CD4-positive, alpha-beta T cell treated with Interferon alpha-2 for 1 hour (primary cell): ENCODE measurements at regions not wholly inside any gene's neighbourhood (a gene's known extent, or its start where the extent isn't known, plus 50 kb on each side); places are given as distances from the start of the nearest gene placed in this dataset.
"Not testable (repeated sequence)": the region's sequence is repeated elsewhere in the genome, so short reads cannot be mapped to it uniquely, and the experiment has no call there.

Experiments
- DNase-seq, 2 donors: peaks; one replicate each; pipeline ENCODE4 v3.0.0-alpha.2; 2020 to 2022

DNA sequence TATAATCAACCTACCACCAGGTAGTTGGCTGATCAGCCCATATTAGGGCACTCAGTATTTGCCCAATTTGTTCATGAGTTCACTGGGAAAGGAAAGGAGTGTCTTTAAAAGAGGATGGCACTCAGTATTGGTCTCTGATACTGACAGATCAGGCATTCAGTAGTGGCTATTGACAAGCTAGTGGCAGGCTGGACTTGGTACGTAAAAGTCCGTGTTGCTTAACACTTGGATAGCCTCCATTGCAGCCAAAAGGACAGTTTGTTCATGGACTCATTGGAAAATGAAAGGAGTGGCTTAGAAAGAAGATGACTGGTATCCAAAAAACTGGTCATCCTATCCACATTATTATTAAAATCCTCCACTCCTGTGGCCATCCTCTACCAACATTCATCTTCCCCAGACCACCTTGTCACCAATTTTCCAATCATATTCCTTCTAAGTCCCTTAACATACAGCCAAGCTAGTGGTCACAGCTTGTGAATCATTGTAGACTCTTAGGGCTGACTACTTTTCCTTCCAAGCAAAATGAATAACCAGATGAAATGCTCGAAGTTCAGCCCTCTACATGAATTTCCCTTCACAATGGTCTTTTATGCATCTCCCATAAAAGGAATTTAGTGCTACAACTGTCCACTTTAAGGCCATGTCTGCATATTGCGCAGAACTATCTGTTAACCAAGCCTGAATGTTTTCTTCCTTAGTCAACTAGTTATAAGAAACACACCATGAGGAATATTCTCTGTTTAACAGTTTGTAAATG is 78.6 kb upstream of the MAGI2 start:
- DNase-seq: no peak

DNA sequence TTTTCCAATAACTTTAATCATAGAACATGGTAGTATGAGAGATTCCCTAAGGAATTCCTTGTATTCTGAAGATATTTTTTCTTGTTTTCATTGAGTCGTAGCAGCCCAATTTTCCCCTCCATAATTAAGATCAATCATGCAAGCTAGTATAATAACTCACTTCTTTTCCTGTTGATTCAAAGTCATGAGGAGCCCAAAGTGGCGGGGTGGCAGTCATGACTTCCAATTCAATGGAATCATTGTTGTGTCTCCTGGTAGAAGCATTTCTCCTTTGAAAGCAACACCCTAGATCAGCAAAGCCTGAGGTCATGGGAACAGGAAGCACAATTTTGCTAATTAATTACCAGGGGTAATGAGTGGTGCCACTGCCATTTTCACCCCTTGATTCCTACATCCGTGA is 77.6 kb upstream of the MAGI2 start:
- DNase-seq: no peak

GRCh38 chr7:79529881-79530235 is 76.4 kb upstream of the MAGI2 start:
- no peak for DNase-seq

DNA sequence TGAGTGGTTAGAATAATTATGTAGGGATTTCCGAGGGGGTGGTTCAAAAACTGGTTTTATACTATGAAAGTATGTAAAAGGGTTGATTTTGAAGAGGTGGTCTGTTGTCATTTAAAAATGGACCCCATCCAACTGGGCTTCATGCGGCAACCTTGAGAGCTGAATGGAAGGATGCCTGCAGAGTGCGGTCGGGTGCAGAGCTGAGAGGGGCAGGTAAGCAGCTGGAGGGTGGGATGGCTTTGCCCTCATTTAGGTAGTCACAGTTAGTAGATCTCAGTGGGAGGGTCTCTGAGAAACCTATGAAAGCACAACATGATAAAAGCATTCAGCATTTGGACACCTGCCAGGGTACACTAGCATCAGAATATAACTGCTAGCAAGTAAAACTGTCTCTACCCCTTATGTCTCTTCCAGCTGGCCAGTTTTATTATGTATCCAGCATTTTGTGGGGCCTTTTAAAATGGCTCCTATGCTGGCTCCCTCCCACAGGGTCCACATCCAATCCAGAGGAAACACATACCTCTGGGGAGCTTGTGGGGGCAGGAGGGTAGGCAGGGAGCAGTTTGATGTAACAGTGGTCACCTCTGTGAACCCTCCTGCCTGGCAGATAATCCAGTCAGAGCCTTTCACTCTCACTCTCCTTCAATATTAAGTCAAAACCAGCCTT is 75.9 kb upstream of the MAGI2 start:
- no peak for DNase-seq

DNA sequence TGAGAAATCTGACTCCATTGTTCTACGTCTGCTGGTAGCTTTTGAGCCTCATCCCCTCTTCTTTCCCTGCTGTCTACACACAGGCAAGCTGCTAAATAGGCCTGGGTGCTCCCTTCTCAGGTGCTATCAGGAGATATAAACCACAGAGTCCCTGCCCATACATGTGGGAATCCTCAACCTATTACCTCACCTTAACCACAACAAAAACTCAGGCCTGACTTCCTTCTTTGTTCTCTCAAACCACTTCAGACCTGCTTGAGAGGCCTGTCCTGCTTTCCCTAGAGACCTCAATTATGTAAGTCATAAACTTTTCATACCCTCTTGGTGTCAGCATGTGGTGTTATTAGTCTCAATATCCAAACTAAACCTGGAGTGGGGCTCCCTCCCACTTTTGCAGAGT is 75.0 kb upstream of the MAGI2 start:
- no peak for DNase-seq

GRCh38 chr7:79524048-79524447 is 70.6 kb upstream of the MAGI2 start:
- DNase-seq: no peak

GRCh38 chr7:79523436-79523835 is 70.0 kb upstream of the MAGI2 start:
- DNase-seq: no peak

GRCh38 chr7:79520543-79520942 is 67.1 kb upstream of the MAGI2 start:
- no peak for DNase-seq

DNA sequence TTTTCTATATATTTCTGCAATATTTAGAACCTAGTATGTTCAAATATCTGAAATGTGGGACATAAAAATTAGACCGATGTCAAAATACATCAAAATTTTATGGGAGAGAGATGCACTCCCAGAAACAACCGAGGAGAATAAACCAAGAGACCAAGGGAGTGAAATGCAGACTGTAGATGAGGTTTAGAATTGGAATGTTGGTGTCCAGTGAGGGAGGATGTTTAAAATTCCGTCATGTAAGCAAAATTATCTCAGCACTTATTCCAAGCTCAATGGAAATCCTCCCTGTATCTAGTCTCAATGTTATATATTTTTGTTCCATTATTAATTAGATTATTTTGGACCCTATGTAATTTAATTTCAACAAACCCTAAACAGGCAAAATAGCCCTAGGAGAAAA is 61.9 kb upstream of the MAGI2 start:
- no peak for DNase-seq

GRCh38 chr7:79513261-79513660 is 59.8 kb upstream of the MAGI2 start:
- no peak for DNase-seq

DNA sequence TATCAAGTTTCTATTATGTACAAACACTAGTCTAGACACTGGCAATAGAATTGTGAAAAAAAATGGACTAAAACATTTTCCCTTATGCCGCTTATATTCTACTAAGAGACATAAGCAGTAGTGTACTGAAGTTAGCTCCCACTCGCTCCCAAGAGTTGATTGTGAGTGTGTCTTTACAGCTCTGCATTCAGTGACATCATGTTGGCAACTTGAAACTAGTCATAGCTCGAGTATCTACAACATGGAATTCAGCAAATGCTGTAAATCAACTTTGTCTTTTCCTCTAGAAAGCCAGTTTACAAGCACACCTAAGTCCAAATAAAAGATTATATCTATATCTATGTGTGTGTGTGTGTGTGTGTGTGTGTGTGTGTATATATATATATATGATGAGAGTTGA is 58.8 kb upstream of the MAGI2 start:
- DNase-seq: no peak

DNA sequence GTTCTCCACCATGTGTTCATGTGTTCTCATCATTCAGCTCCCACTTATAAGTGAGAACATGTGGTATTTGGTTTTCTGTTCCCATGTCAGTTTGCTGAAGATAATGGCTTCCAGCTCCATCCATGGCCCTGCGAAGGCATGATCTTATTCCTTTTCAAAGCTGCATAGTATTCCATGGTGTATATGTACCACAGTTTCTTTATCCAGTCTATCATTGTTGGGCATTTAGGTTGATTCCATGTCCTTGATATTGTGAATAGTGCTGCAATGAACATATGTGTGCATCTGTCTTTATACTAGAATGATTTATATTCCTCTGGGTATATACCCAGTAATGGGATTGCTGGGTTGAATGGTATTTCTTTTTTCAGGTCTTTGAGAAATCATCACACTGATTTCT is 57.6 kb upstream of the MAGI2 start:
- DNase-seq: not testable (repeated sequence)

- no peak for DNase-seq
Measured at GRCh38 chr7:79507131-79507530, 53.7 kb upstream of the MAGI2 start.

DNA sequence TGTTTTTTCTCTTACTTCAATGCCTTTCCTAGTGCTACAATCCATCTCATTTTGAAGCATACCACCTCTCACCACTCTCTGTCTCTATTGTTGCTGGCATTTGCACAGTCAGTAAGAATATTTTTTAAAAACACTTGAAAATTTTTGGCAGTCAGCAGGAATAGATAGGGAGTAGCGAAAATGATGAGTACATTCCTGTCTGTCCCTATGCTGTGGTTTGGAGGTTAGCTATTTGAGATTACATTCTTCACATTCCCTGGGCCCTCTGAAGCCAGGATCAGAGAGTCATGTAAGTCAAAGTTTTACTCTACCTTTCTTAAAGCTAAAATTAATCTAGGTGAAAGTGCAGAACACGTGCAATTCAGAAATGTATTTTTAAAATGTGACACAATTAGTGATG is 53.0 kb upstream of the MAGI2 start:
- no peak for DNase-seq

DNA sequence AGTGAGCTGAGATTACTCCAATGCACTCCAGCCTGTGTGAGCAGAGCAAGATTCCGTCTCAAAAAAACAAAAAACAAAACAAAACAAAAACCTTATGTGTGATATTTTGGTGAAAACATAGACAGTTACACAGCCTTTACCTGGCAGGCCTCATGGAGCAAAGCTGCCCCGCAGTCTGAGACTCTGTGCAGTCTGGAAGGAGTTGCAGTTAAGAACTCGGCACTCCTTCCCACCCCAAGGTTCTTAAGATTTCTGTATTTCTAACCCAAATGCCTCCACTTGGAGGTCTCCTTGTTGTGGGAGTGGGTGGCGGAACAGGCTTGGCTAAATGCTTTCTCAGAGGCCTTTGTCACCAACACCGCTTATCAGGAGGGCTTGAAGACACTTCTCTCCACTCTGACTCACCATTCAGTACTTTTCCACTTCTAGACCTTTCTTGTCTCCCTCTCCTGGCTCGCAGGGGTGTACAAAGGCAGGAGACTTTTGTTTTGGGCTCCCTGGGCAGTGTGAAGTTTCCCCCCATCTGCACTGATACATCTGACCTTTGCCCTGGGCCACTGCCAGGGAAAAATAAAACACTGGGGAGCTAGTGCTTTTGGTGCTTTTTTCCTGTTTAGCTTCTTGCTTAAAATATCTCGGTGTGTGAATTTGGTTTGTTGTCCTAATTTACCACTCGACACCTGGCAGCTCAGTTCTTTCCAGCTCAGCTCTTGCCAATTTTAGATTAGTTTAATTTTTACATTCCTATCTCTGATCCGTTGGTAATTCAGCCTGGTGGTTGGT is 51.3 kb upstream of the MAGI2 start:
- DNase-seq: no peak
